IgD-negative memory B cell (primary cell): ENCODE measurements at regions not wholly inside any gene's neighbourhood (a gene's known extent, or its start where the extent isn't known, plus 50 kb on each side); places are given as distances from the start of the nearest gene placed in this dataset.

Source experiments
- H3K27ac Mint-ChIP-seq, 3 donors: one replicate each; pipeline ENCODE4 v1.8.0; 2020 to 2022; ENCODE audit warnings: mild to moderate bottlenecking in 3 of 3, mixed read lengths in 3 of 3, moderate library complexity in 1 of 3
- H3K27me3 Mint-ChIP-seq: one replicate; pipeline ENCODE4 v1.8.0; 2021; ENCODE audit warnings: mixed read lengths
- H3K36me3 Mint-ChIP-seq: one replicate; pipeline ENCODE4 v1.8.0; 2020; ENCODE audit warnings: mild to moderate bottlenecking, mixed read lengths
- H3K4me1 Mint-ChIP-seq, 3 donors: one replicate each; pipeline ENCODE4 v1.8.0; 2020 to 2022; ENCODE audit warnings: mixed read lengths in 3 of 3, mild to moderate bottlenecking in 1 of 3
- H3K4me3 Mint-ChIP-seq, 4 donors: one replicate each; pipeline ENCODE4 v1.8.0; 2020 to 2022; ENCODE audit warnings: mild to moderate bottlenecking in 4 of 4, mixed read lengths in 4 of 4, moderate library complexity in 3 of 4
- H3K9me3 Mint-ChIP-seq, 3 donors: one replicate each; pipeline ENCODE4 v1.8.0; 2020 to 2021; ENCODE audit warnings: mixed read lengths in 3 of 3, mild to moderate bottlenecking in 1 of 3

DNA sequence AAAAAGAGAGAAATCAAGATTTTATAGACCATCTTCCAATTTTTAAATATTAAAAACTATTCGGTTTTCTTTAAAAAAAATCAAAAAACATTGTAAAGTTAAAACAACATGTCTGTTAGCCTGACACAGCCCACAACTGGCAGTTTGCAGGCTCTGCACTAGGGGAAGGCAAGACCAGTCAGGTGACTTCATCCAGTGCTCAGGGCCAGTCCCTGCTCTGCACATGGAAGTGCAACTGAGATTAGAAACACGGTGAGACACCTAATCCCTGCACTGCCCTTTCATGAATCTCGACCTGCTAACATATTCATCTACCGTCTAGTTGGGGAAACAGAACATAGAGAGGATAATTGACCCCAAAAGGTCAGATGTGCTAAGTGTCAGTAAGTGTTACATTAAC is 135.2 kb downstream of the BARD1 start:
- Mint-ChIP-seq H3K9me3 (peaks cover 0 to 2% (median 2%) of the 10 kb centered on the region in 3 donors), H3K36me3 (peaks cover 3% of the 10 kb centered on the region), H3K27me3 (no peaks in the 10 kb centered on the region), H3K4me3 (no peak overlapping the region), H3K4me1 (peaks cover 2 to 4% (median 3%) of the 10 kb centered on the region in 3 donors), H3K27ac (no peak overlapping the region)

DNA sequence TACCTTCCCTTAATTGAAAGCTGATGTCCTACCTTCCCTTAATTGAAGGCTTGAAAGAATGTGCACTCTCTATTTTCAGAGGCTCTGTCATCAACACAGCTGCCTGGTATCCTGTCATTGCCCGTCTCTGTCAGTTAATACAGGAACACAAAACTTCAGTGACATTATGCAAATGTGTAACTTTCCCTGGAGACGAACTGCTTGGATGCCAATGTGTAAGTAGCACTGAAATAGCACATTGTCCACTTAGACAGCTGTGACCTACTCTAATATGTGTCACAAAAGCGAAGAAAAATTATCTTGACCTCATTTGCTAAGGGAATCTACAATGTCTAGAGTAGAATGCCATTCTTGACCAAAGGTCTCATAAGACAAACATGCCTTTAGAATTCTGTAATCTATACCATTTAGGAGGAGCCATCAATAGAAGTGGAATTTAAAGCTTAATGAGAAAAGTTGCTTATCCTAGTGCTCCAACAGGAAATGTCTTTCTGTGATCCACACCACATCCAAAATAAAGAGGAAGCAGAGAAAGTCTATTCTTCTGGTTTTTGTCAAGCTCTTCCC is 138.1 kb downstream of the BARD1 start:
- H3K4me3 Mint-ChIP-seq = no peak overlapping the region
- peaks cover 0 to 2% (median 0%) of the 10 kb centered on the region in 3 donors for H3K4me1 Mint-ChIP-seq
- no peaks in the 10 kb centered on the region for H3K27me3 Mint-ChIP-seq
- peaks cover 3% of the 10 kb centered on the region for H3K36me3 Mint-ChIP-seq
- no peak overlapping the region for H3K27ac Mint-ChIP-seq
- H3K9me3 Mint-ChIP-seq = peaks cover 0 to 4% (median 2%) of the 10 kb centered on the region in 3 donors

DNA sequence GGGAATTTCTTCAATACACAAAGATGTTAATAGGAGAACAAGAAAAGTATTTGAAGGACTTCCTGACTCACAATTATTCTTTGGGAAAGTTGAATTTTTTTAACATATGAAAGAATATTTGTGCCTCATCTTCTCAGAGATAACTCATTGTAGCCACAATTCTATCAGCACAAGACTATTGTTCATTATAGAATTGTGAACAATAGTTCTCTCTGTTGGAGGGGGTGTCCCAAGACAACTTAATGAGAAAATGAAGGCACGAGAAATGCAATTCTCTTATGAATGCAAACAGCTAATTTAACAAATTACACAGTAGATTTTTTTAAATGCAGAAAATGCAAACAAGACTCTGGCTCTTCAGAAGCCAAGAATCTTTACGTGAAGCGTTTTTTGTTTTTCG is 157.0 kb downstream of the BARD1 start:
- Mint-ChIP-seq H3K27ac (no peak overlapping the region), H3K4me3 (no peak overlapping the region), H3K9me3 (peaks cover 6 to 9% (median 7%) of the 10 kb centered on the region in 3 donors), H3K36me3 (peaks cover 3% of the 10 kb centered on the region), H3K4me1 (no peaks in the 10 kb centered on the region), H3K27me3 (no peaks in the 10 kb centered on the region)

DNA sequence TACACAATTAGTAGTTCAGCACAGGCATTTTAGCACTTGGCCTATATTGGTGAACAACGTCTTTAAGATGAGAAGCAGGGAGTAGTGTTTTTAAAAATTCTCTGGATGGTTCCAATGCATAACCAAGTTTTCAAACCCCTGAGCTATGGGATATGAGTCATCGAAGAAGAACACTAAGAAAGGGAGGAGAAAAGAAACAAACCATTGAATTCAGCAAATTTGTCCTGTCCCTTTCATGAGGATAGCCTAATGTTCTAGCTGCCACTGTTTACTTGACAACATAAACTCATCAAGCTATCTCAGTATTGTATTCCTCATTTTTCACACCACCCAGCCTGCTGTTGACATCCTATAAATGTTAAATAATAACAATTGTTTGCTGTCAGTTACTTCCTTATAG is 158.0 kb downstream of the BARD1 start:
- H3K36me3 Mint-ChIP-seq = no peaks in the 10 kb centered on the region
- H3K4me3 Mint-ChIP-seq = no peak overlapping the region
- H3K27ac Mint-ChIP-seq = no peak overlapping the region
- no peaks in the 10 kb centered on the region for H3K9me3 Mint-ChIP-seq
- H3K4me1 Mint-ChIP-seq = no peaks in the 10 kb centered on the region
- H3K27me3 Mint-ChIP-seq = no peaks in the 10 kb centered on the region

DNA sequence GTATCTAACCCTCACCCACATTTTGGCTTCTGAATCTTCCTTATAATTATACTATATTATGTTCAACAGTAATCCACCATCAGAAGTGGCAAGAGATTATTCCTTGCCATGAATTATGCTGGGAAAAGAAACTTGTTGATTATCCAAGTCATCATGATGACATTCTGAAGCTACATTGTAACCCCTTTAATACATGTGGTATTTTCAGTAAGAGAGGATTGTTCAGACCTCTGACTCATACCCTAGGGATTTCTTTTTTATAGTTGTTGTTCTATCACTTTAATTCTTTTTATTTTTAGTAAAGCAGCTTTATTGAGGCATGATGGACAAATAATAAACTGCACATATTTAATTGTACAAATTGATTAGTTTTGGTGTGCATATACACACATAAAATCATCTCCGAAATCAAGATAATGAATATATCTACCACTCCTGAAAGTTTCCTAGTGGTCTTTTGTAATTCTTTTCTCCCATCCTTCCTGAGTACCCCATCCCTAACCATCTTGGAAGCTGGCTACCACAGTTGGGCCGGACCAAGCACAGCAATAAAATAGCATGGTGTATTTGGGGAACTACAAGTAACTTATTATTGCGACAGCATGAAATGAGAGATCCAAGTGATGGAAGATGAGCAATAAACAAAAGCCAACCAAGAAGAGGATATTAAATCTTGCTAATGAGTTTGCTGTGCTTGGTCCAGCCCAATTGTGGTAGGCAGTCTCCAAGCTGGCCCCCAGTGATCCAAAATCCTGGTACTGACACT is 159.9 kb downstream of the BARD1 start:
- Mint-ChIP-seq H3K27me3 (no peaks in the 10 kb centered on the region), H3K4me3 (no peak overlapping the region), H3K4me1 (no peaks in the 10 kb centered on the region), H3K27ac (peak overlapping the region in 1 of 3 donors; percentile 51), H3K36me3 (no peaks in the 10 kb centered on the region), H3K9me3 (no peaks in the 10 kb centered on the region)

DNA sequence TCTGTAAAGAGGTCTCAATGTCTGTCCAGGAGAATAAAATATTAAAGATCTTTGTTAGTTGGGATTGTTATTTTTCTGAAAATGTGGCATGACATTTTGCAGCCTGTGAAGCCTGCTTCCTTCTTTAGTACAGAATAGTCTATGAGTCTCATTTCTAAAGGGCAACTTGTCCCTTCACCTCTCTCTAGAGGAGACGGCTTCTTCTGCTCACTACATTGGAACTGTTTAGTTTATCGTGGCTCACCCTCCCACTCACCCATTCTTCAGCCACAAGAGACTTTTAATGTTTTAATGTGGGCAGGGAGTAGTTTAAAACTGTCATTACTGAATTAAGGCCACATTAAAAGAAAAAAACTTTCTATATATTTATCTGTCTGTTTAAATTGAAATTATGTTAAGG is 161.0 kb downstream of the BARD1 start:
- Mint-ChIP-seq H3K4me1 (no peaks in the 10 kb centered on the region), H3K36me3 (no peaks in the 10 kb centered on the region), H3K4me3 (no peak overlapping the region), H3K27ac (no peak overlapping the region), H3K9me3 (no peaks in the 10 kb centered on the region), H3K27me3 (no peaks in the 10 kb centered on the region)

DNA sequence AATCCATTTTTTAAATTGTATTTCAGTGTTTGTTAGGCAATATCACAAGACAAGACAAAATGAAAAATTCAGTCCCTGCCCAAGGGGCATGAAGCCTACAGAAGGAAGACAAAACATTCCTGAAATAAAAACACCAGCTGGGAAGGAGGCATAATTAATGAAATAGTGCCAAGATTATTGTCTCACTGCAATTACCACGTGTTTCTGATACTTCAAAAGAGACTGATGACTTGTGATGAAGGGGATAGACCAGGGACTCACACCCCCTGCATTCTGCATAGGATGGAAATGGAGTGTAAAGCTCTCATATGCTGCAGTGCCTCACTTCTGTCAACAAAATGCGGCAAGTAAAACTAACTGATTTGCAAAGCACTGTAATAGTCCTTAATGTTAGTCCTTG is 178.1 kb downstream of the BARD1 start:
- no peaks in the 10 kb centered on the region for H3K27me3 Mint-ChIP-seq
- H3K27ac Mint-ChIP-seq = no peak overlapping the region
- H3K4me3 Mint-ChIP-seq = no peak overlapping the region
- H3K36me3 Mint-ChIP-seq = no peaks in the 10 kb centered on the region
- H3K4me1 Mint-ChIP-seq = no peaks in the 10 kb centered on the region
- H3K9me3 Mint-ChIP-seq = no peaks in the 10 kb centered on the region

DNA sequence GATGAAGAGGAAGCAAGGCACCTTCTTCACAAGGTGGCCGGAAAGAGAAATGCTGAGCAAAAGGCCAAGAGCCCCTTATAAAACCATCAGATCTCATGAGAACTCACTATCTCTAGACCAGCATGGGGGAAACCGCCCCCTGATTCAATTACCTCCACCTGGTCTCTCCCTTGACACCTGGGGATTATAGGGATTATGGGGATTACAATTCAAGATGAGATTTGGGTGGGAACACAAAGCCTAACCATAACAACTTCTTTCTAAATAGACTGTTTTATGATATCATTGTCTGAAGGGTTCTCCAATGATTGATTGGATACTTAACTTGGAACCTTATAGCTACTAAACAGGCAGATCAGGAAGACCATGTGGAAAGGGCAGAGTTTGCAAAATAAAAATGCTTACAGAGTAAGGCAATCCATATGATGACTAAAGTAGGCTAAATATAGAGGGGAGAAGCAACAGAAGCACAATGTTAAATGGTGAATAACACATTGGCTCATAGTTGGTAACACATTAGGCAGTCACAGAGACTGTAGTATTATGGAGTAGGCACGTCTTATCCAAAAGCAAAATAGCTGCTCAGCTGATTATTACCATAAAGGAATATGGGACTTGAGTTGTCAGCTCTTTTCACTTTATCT is 179.0 kb downstream of the BARD1 start:
- Mint-ChIP-seq H3K27me3 (no peaks in the 10 kb centered on the region), H3K36me3 (no peaks in the 10 kb centered on the region), H3K9me3 (no peaks in the 10 kb centered on the region), H3K27ac (no peak overlapping the region), H3K4me1 (no peaks in the 10 kb centered on the region), H3K4me3 (no peak overlapping the region)

DNA sequence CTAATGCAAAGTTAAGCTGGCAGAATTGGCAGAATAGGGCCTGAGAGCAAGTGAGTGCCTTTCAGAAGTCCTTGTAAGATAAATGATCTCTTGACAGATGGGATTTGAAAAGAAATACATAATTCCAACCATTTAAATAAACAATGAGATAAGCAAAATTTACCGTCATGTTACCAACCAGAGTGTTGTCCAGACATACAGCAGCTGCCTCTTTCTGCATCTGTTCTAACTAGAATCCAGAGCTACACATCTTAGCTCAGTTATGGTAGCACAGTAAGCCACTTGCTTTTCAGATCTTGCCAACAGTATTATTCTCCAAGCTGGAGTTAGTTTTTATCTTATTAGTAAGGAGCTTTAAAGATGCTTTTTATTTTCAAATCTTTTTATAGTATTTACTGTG is 179.6 kb downstream of the BARD1 start:
- H3K4me3 Mint-ChIP-seq = no peak overlapping the region
- H3K36me3 Mint-ChIP-seq = no peaks in the 10 kb centered on the region
- H3K27me3 Mint-ChIP-seq = no peaks in the 10 kb centered on the region

More for the DNA sequence above, 179.6 kb downstream of the BARD1 start:
- no peaks in the 10 kb centered on the region for H3K9me3 Mint-ChIP-seq
- H3K27ac Mint-ChIP-seq = no peak overlapping the region
- no peaks in the 10 kb centered on the region for H3K4me1 Mint-ChIP-seq
